Posterior vena cava (tissue), 2 donors: ENCODE measurements at regions not wholly inside any gene's neighbourhood (a gene's known extent, or its start where the extent isn't known, plus 50 kb on each side); places are given as distances from the start of the nearest gene placed in this dataset.

Experiments
- DNase-seq: peaks from one replicate; pipeline ENCODE4 v3.0.0-alpha.2; 2020; ENCODE audit warnings: low spot score
- intact Hi-C, 2 donors: fragments of 100-400 bp; cut with DNase I; formaldehyde crosslinking; loops; one replicate each; pipeline versions ENCODE4 v1.14.1 to v1.14.2; 2022 to 2023
- donor health status: DM: yes; HTN: yes; CAD: no.
- donor health status: DM: yes; HTN: yes; CAD: no.

DNA sequence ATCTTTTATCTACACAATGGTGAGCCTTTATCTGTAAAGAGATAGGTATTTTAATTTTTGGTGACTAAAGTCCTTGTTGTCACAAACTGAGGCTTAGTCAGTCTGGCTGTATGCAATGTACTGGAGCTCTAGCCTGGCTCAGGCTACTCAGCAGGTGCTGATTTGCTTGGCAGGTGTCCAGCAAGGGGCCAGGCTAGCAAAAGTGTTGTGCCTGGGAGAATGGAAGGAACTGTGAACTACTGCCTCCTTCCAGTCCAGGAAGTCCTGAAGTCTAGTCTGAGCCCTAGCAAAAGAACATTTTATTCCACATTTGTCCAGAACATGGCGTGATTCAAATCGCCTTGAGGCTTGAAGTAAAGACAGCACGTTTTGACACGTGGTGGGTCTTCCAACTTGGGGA, 260.5 kb downstream of the CCDC85A start:
- DNase-seq, result no peak
- intact Hi-C loops, result no loop called here

DNA sequence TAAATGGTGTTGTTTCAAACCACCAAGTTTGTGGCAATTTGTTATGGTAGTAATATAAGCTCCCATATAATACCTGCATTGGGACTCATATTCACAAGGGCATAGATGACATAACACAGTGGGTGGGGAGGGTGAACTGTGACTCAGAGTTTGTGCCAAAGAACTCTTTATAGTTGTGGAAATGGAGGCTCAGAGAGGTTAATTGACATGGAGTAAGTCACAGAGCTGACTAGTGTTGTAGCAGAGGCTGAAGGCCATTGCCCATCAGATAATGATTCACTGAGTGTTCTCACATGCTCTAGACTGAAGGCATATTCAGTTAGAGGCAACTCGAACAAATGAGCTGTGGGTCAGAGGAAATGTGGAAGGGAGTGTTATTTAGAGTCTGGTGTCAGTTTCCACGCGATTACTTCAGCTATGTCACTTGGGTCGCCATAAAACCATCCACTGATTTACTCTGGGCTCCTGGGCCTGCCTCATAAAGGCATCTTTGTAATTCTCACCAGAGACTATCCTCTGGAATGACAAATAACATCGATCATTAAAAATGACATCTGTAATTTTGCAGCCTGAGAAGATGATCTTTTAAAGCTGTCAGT, 264.7 kb downstream of the CCDC85A start:
- intact Hi-C loops, result no loop called here
- DNase-seq, result no peak

DNA sequence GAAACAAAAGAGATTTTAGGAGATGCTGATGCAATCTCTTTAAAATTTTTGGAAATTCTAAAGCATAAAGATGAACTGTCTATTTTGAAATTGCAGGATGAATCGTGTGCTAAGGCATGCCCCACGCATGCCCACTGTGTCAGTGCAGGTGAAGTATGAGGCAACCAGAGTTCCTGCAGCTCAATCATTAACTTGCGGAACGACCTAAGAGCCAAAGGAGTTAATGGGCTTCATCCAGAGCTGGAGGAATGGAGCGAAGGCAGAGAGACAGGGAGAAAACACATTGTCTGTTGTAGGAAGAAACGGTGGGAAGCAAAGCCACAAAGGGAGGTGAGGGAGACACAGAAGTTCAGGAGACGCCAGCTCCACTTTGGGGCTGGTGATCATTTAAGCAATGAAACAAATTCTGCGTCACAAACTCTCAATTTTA, 265.2 kb downstream of the CCDC85A start:
- no peak for DNase-seq
- intact Hi-C loops, result no loop called here

DNA sequence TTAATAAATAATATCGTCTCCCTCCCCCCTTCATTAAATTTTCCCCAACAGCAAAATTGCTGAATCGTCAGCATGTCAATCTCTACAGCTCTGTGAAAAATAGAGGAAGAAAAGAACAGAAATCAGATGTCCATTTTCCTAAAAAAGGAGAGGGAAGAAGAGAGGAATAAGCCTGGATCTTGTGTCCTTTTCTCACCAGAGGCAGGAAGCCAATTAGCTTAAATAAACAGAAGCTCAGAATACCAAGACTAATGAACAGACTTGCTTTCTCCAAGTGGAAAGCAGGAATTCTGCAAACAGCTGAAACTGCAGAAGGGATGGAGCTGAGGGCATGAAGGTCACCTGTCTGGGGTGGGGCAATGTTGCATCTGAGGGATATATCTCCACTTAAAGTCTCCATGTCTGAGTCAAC, 265.7 kb downstream of the CCDC85A start:
- no peak for DNase-seq
- intact Hi-C loops, result no loop called here

DNA sequence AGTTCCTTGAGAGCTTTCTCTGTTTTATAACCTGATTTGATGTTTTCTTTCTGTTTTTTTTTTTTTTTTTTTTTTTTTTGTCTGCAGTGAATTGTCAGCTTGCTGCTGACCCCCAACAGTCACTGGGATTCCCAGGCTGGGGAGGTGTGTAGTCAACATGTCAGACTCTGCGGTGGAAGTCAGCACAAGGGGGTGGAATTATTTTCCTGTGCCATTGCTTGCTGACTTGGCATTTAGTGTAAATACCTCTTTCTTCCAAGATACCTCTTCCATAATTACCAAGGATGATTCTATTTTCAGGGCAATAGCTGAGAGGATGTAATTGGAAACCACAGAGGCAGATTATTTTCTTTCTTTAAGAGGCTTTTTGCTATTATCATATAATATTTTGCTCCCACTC, 266.3 kb downstream of the CCDC85A start:
- no peak for DNase-seq
- intact Hi-C loops, result no loop called here

DNA sequence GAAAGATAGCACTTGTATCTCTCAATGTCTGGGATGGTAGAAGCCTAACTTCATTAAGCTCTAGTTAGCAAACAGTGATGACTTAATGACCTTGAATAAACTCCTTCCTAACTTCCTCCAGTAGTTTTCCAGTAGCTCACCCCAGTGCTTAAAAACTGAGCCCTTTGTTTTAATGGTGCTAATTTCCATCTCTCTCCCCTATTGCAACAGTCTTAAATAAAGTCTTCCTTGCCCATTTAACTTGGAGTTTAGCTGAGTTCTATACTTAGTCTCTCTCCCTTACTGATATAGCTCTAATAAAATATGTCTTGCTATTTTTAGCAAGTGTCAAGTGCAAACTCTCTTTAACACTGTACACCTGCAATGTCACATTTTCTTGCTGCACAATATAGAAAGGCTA, 267.0 kb downstream of the CCDC85A start:
- no peak for DNase-seq
- intact Hi-C loops, result no loop called here

DNA sequence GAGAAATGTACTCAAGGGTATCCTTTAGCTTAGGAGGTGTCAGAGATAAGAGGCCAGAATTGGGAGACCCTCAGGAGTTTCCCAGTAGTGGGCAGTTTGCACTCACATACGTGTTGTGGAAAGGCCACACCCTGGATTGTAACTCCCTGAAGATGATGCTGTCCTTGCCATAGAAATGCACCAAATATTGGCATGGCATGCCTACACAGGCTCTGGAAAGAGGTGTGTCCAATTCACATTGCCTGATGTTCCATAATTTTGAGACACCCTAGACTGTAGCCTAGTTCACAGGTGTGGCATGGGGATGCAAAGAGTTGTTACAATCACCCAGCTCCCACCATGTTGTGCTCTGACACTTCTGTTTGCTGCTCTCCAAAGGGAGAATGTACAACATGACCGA, 271.9 kb downstream of the CCDC85A start:
- DNase-seq, result no peak
- intact Hi-C loops, result no loop called here

DNA sequence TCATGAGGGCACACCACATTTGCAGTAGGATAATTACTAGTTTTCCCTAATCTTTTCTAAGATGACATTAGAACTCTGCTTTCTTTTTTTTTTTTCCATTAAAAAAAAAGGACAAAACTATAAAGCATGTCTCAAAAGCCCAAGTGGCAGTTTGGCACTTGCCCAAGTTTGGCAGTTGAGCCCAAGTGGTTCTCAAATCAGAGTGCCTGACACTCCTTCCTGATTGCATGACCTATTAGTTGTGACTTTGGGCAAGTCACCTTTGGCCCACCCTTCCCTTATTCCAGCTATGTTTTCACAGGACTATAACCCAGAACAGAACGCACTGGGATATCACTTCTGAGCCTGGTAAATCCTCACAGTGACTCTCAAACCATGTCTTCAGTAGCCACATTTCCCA, 273.0 kb downstream of the CCDC85A start:
- intact Hi-C loops, result no loop called here
- DNase-seq, result no peak

DNA sequence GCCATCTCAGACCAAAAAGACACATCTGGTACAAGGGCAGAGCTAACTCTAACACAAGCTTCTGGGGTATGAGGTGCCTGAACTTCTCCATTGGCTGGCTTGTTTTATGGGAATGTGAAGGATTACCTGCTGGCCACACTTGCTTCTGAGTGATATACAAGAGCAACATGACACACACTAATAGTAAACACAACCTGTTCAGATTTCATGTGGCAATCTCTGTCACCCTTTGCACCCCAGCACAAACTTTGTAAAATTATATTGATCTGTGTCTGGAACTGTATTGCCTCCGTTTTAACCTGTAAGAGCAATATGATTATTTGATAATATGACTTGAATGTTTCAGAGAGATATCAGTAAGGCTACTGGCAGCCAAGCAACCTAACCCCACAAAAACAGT, 276.7 kb downstream of the CCDC85A start:
- DNase-seq, result no peak
- intact Hi-C loops, result no loop called here

DNA sequence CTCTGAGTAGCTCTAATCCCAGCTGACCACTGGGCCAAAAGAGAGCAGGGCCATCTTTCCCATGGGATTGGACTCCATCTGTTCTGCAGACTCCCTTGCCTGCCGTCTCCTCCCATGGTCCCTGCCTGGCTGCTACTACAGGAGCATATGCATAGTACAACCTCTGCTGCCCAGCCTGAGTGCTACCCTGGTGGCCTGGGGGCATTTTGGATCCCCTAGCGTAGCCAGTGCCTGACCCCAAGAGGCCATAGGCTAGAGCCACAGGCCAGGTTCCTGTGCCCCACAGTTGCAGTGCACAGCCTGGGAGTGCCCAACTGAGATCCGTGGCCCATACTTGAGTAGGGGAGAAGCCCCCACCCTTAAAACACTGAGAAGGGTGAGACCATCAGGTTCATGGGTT, 280.3 kb downstream of the CCDC85A start:
- no peak for DNase-seq
- intact Hi-C loops, result no loop called here

DNA sequence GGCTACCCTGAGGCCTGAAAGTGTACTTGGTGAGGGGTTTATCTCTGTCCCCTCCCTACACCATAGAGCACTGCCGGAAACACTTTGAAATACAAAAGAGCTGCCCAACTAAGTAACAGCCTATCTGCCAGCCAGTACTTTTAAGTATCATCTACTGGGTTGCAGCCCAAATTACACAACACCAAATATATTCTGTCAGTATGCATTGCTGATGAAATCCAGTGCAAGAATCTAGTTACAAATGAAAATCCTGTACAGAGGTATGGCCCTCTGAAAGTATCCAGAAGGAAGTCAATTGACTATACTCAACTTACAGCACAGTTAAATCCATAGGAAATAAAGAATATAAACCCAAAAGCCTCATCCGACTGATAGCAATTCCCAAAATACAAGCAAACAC, 280.8 kb downstream of the CCDC85A start:
- intact Hi-C loops, result no loop called here

DNA sequence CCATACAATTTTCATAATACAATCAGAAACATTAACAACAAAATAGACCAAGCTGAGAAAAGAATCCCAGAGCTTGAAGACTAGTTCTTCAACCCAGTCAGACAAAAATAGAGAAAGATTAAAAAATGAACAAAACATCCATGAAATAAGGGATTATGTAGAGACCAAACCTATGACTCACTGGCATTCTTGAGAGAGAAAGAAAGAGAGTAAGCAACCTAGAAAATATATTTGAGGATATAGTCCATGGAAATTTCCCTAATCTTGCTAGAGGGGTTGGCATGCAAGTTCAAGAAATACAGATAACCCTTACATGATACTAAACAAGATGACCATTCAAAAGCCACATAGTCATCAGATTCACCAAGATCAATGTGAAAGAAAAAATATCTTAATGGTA, 281.7 kb downstream of the CCDC85A start:
- intact Hi-C loops, result no loop called here
- no peak for DNase-seq

More for the DNA sequence above, 280.8 kb downstream of the CCDC85A start:
- DNase-seq, result no peak

DNA sequence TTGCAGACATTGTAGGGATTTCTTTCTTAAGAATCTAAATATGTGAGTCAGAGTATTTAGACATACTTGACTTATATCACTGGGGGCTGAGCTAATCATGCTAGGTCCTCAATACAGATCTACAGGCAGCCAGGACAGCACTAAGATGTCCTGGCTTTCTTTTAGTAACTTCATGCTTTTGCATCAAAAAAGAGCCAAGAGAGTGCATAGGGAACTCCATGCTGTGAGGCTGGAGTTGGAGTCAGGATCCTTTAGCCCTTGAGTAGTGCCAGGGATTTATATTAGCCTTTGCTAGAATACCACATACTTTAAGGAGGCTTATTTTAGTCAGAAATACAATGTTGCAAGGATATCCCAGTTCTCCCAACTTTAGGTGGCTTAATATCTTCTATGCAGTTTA, 289.7 kb downstream of the CCDC85A start:
- intact Hi-C loops, result no loop called here
- no peak for DNase-seq

DNA sequence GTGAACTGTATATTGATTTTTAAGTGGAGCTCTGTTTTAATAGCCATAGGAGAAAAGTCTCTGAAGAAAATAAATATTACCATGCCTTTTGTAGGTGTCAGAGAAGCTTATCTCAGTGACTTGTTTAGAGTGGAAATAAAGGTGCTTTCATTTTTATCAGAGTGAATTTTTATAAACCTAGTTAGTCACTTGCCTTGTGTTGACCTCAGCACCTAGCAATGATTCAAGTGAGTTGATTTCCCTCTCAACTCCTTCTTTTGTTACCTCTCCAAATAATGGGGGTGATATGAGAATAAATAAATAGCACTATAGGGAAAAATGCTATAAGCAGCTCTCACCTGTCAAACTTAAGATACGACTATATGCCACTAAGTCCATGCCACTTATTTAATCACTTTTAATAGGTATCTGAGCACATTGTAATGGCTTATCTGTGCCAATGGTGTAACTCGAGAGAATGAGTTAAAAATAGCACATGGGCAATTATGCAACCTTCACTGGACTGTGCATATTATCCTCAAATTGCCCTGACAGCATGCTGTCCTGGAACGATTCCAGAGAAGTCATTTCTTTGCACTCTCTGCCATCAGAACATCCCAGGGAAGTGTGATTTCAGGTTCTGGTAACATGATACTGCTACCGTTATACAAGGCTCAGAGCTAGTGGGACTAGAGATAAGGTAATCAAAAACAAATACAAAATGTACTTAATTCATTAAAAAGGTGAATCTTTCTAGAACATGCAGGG, 290.8 kb downstream of the CCDC85A start:
- intact Hi-C loops, result no loop called here

DNA sequence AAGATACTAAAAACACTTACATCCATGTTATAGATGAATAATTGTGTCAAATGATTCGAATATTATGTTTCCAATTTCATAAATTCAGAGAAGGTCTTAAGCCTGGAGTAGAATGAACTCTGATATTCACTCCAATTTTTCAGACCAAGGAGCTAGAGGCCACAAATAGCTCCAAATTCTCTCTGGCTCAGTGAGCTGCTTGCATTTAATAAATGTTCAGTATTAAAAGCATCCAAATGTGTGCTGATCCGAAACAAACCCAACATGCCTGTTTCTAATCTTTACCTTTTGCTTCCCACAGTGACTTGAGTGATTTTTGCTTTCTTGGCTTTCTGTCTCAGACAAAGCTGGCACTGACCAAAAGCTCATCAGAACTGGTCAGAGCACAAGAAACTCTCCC, 291.4 kb downstream of the CCDC85A start:
- intact Hi-C loops, result no loop called here

More for the DNA sequence above, 290.8 kb downstream of the CCDC85A start:
- no peak for DNase-seq

DNA sequence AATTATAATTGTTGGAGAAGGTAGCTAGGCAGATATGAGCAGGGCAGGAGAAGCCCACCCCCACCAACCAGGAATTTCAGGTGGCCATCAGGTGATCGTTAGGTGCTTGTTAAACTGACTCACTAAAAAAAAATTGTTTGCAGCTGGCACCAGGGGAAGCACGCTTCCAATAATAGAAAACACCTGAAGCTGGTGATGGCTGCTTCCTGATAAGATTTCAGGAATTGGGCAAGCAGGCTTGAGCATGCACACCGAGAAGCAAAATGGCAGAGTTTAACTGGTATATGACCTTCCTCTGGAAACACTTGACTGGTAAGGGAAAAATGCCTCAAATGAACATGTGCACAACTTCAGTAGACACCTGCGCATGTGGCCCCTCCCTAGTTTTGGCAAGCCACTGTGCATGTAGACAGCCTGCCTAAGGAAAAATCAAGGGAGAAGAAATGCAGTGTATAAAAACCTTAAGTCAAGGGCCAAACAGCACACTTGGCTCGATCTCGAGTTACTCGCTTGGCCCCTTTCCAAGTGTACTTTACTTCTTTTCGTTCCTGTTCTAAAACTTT, 292.8 kb downstream of the CCDC85A start:
- intact Hi-C loops, result no loop called here
- DNase-seq, result no peak

More for the DNA sequence above, 291.4 kb downstream of the CCDC85A start:
- DNase-seq, result no peak

DNA sequence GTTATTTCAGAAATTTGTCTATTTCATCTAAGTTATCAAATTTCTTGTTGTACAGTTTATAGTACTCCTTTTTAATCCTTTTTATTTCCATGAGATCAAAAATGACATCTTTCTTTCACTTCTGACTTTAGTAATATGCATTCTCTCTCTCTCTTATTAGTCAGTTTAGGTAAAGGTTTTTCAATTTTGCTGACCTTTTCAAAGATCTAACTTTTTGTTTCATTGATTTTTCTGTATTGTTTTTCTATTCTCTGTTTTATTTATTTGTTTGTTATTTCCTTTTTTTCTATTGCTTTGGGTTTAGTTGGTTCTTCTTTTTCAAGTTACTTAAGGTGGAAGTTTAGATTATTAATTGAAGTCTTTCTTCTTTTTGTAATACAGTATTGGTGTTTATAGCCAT, 294.2 kb downstream of the CCDC85A start:
- DNase-seq, result no peak
- intact Hi-C loops, result no loop called here

DNA sequence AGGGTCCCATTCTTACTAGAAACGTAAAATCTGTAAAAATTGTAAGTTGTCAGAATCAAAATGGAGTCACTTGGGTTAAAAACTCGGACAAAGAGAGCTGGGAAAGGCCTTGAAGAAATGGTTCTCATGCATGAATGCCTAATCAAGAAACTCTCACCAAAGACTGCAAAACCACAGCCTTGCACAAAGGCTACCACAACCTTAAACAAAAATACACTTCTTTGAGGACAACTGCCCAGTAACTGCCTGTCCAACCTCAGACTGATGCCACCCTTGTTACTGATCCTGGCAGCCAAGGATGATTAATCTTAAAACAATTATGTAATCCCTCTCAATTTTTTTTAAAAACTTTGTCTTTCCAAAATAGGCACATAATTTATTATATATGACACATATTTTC, 299.3 kb downstream of the CCDC85A start:
- intact Hi-C loops, result no loop called here
- DNase-seq, result no peak

DNA sequence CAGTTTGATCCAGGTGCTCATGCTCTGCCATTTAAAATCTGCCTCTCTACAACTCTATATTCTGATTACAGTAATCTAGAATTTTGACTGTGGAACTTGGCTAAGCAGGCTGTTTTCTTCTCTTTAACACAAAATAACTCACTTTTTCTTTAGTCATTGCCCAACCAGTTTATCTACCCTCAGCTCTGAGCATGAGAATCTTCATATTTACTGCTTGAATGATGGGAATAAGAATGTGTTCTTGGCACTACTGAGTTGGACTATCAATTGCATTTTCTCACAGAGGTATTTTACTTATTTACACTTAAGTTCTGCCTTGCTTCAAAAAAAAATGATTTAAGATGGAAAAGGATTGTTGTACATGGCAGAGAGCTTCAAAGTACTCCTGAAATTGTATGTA, 301.1 kb downstream of the CCDC85A start:
- intact Hi-C loops, result no loop called here

DNA sequence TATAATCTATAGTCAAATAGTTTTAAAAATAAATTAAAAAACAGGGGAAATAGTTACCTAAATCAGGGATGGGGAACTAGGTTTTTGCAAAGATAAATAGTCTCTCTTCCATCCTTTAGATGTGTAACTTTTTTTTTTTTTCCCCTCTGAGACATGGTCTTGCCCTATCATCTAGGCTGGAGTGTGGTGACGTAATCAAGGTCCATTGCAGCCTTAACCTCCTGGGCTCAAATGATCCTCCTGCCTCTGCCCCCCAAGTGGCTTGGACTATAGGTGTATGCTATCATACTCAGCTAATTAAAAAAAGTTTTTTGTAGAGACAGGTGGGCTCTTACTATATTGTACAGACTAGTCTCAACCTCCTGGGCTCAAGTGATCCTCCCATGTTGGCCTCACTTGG, 316.5 kb downstream of the CCDC85A start:
- DNase-seq, result no peak
- intact Hi-C loops, result no loop called here

More for the DNA sequence above, 301.1 kb downstream of the CCDC85A start:
- no peak for DNase-seq

DNA sequence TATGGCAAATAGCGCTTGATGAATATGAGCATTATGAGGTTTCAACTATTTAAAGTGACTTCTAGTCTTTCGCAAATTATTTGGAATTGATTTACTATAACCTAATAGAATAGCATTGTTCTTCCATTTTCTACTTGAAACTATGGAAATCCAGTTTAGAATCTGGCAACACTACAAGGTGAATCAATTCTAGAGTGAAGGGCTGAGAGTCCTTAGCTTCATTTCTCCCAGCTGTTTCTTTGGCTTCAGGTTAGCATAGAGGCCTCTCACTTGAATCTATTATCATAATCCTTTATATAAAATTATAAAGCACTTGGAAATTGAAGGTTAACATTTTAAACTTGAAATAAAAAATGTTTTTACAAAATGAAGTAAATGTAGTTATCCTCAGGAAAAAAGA, 318.8 kb downstream of the CCDC85A start:
- intact Hi-C loops, result no loop called here

More for the DNA sequence above, 318.8 kb downstream of the CCDC85A start:
- no peak for DNase-seq
